H4 (cell line): ENCODE measurements at regions not wholly inside any gene's neighbourhood (a gene's known extent, or its start where the extent isn't known, plus 50 kb on each side); places are given as distances from the start of the nearest gene placed in this dataset.
"Not testable (repeated sequence)": the region's sequence is repeated elsewhere in the genome, so short reads cannot be mapped to it uniquely, and the experiment has no call there.

Experiments used
- DNase-seq: peaks from one replicate; pipeline ENCODE4 v3.0.0-alpha.2; 2015; ENCODE audit warnings: low spot score

- no peak for DNase-seq
Measured at GRCh38 chr7:32648408-32649156, 153.3 kb downstream of the AVL9 start.

- DNase-seq, result not testable (repeated sequence)
Measured at GRCh38 chr7:32645255-32645654, 150.0 kb downstream of the AVL9 start.

- DNase-seq, result no peak
Measured at GRCh38 chr7:32643194-32643593, 147.9 kb downstream of the AVL9 start.

GRCh38 chr7:32639122-32639521 lies 143.8 kb downstream of the AVL9 start:
- no peak for DNase-seq

- DNase-seq, result not testable (repeated sequence)
Measured at GRCh38 chr7:32638479-32639121, 143.3 kb downstream of the AVL9 start.
